ENCODE measurements at regions not wholly inside any gene's neighbourhood (a gene's known extent, or its start where the extent isn't known, plus 50 kb on each side); places are given as distances from the start of the nearest gene placed in this dataset.

GRCh38 chr7:54336800-54337199 is 205.4 kb upstream of the VSTM2A start:
- no peak for TF ChIP-seq CTCF (IDR thresholded peaks at IDR 0.05; ENCODE audit: low read depth, low read length, poor library complexity, severe bottlenecking)
- TF ChIP-seq EZH2phosphoT487 (IDR thresholded peaks at IDR 0.05; ENCODE audit: borderline replicate concordance, low read length): no peak

Data from DOHH2 (cell line).